ENCODE measurements at regions not wholly inside any gene's neighbourhood (a gene's known extent, or its start where the extent isn't known, plus 50 kb on each side); places are given as distances from the start of the nearest gene placed in this dataset.

DNA sequence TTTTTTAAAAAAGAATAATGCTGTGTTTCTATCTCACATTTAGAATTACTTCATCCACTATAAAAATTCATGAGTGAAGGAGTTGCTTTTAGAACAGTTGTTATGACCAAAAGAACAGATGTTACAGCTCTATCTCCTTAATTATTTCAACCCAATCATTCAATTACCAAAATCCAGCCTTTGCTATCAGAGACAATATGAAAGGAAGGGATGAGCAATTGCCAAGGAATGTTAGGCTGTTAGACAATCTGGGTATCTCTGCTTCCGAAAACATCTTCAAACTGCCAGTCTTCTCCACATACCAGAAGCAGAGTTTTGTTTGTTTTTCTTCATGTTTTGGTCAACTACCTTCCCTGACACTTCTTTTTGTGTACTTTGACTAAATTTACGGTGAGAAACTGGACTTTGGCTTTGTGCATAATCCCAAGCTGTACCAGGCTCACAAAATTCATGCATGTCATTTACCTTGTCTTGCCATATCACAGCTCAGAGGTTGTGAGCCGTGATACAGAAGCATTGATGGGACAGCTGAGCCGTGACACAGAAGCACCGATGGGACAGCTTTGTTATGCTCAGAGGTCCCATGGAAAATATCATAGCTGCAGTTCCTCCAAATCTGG lies 405.5 kb downstream of the KIF4B start:
- no peak for DNase-seq (ENCODE audit: low spot score)

DNA sequence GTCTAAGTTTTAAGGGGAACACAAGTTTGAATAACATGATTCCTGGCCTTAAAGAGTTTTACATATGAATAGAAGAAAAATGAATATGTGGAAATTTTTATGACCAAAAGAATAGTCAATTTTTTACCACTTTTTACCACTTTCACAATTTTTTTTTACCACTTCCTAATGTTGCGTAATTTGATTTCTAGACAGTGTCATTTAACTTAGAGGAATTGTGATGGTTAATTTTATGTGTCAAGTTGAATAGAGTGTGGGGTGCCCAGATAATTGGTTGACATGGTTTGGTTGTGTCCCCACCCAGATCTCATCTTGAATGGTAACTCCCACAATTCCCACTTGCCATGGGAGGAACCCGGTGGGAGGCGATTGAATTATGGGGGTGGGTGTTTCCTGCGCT lies 416.6 kb downstream of the KIF4B start:
- DNase-seq (ENCODE audit: low spot score) = no peak

DNA sequence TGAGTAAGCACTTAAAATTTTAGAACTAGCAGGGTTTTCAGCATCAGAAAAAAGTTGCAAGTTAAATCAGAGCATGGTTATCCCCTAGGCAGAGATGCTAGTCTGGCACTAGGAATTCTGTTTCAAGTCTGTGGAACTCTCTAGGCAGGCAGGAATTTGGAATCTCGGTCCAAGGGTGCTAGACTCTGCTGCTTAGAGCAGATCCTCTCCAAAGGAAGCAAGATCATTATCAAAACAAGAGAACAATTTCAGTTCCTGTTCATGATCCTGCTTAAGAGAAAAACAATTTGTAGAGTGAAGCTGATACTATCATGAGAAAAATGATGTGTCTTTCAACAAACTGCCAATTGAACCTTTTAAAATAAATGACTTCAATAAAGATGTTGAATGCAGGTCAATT lies 420.7 kb downstream of the KIF4B start:
- DNase-seq (ENCODE audit: low spot score) = no peak

DNA sequence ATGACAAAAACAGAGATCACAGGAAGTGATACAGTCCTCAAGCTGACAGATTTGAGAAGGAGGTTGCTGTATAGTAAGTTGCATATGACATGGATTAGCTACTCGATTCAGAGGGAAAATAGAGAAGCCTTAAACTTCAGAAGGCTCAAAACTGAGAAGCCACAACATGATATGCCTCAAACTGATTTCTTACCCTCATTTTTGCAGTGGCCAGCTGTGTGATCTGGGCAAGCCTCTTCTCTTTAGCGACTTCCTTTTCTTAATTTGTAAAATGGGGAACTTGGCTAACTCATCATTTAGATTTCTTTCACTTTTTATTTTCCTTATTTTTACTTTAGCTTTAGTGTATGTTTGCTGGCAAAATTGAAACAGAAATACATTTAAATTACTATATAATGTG lies 421.1 kb downstream of the KIF4B start:
- DNase-seq (ENCODE audit: low spot score) = no peak

DNA sequence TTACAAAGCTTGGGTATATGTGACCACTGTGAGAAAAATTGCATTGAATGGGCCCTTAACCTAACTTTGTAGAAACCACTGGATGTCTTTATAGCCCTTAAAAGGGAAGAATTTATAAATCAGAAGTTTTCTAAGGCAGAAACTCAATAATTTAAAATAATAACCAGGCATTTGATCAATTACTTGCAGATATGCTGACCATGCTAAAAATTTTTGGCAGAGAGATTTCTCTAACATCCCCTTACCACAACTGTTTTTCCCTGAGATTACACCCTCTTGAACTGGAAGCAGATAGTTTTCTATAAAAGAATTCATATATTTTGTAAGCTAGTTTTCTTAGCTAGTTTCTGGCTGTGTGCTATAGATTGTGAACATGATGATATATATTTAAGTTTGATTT lies 428.3 kb downstream of the KIF4B start:
- DNase-seq (ENCODE audit: low spot score) = no peak

DNA sequence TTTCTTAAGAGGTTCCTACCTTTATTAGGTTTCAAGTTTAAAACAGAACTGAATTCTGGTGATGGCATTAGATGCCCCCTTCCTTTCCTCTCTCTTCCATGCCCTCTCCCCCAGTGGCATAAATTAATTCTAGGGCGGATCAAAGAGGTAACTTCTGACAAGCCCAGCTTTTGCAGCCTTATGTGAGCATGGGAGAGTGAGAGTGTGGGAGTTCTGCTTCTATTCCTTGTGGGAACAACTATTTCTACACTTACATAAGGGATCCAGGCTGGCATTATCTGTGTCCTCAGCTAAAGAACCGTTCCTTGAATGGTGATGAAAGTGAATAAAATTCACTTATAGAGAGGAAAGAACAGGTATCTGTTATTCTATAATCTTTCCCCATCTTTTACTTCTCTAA lies 437.6 kb downstream of the KIF4B start:
- DNase-seq (ENCODE audit: low spot score) = no peak

DNA sequence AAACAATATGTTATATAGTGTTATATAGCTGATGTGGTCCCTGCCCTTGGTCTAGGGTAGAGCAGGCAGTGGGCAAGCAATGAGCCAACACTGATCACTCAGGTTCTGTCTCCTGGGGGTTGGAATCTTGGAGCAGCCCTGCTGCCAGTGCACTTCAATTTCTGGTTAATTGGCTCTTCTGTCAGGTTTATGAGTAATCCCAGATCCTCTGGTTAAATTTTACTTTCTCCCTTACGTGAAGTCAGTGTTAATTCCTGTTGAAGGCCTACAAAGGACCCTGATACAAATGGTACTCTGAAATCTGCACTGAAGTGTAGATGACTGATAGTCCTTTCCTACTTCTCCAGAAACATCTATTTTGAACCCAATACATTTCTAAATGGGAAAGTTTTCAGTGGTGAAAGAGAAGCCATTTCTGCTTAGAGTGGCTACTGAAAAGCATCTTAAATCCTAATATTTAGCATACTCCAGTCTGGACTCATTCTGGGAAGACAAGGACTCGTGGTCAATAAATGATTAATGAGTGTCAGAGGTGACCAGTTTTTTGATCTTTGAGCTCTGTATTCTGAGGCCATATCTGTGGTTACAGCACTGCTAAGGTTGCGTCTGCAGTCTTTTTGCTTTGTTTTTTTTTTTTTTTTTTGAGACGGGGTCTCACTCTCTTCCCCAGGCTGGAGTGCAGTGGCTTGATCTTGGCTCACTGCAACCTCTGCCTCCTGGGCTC lies 442.4 kb downstream of the KIF4B start:
- no peak for DNase-seq (ENCODE audit: low spot score)

DNA sequence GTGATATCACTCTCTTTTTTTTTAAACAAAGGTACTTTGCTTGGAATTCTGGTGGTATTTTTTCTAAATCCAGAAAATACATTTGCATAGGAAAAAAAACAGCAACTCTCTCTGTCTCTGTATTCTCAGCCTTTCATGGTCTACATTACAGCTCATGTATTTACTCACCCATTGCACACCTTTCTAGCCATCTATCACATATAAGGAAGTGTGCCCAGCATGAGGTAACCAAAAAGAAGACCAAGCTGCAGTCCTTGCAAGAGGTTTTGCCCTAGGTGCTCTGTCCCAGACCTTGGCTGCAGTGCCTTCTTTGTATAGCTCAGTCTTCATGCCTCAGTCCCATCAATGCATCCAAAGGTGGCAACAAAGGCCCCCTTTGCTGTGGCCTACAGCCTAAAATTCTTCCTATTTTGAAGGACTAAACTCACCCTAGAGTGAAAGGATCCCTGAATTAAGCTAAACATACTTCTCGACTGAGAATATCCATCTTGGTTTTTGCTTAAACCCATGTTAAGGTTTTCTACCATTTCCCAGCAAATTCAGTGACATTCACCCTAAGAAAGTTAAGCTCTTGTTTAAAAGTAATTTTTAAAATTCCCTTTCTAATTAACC lies 446.4 kb downstream of the KIF4B start:
- DNase-seq (ENCODE audit: low spot score) = no peak

DNA sequence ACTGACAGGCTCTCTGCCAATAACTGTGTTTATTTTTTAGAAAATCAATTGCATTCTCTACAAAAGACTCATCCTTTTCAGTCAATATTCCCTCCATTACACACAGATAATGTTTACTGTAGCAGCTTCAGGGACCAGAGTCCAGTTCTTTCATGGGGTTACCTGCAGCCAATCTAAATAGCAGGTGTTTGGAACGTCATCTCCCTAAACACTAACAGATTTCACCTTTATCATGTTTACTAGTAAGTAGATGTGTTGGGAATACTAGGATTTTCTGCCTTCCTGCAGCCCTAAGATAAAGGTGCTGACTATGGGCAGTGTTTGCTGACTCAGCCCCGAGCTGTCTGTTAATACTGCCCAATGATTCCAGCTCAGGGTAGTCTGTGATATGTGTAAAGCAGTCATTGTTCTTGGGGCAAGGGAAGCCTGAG lies 447.0 kb downstream of the KIF4B start:
- DNase-seq (ENCODE audit: low spot score) = no peak

DNA sequence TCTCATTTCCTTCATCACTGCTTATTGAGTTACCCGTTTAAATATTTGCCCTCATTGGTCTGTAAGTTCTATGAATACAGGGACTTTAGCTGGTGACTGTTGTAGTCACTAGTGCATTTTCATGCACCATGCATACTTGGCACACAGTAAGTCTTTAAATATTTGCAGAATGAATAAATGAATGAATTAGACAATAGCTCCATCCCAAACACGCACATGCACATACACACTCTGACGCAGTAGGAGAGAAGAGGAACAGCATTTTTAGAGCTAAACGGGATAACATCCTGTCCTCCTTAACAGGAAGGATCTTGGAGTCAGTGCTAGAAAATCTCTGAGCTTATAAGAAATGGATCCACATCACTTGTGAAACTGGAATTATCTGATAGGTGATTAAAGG lies 447.7 kb downstream of the KIF4B start:
- no peak for DNase-seq (ENCODE audit: low spot score)

DNA sequence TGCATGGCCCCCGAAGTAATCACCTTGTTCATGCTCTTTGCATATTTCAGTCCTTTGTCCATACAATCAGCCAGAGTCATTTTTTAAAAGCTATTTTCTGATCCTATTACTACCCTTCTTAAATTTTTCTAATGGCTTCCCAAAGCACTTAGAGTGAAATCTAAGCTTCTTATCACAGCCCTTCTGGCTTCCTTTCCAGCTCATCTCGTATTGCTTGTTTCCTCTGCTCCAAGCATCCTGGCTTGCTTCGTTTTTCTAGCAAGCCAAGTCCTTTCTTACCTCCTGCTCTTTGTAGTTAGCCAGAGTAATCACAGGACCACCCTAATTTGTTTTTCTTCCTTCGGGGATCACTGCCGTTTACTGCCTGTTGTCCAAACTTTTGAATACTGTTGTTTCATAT lies 453.3 kb downstream of the KIF4B start:
- no peak for DNase-seq (ENCODE audit: low spot score)

DNA sequence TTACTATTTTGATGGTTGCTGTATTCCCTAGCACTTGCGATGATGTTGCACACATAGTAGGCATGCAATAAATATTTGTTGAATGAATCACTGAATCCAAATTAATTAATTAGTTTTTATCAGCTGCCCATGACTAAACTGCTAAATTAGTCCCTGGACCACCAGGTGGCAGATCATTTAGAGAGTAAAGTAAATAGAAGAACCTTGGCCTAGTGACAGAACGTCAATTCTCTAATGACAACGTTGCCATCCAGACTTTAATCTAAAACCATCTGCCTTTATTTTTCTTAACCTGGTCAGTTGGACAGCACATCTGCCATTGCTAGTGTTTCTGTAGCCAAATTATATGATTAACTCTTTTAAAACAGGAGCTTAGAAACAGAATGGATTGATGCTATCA lies 457.5 kb downstream of the KIF4B start:
- DNase-seq (ENCODE audit: low spot score) = no peak

DNA sequence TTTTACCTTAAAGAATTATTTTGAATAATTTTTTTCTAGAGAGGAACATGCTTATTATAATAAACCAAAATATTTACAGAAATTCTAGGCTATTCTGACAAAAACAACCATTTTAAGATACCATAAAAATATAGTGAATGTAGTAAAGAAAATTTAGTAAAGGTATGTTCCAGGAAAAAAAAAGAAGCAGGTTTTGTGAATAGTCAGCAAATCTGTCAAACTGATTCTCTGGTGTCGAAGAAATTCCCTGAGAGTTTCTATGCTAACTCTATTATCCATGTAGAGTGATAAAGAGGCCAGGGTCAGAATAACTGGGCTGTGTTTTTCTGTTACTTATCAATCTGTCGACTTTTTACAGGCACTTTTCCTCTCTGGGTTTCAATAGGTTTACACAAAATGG lies 459.2 kb downstream of the KIF4B start:
- DNase-seq (ENCODE audit: low spot score) = no peak

DNA sequence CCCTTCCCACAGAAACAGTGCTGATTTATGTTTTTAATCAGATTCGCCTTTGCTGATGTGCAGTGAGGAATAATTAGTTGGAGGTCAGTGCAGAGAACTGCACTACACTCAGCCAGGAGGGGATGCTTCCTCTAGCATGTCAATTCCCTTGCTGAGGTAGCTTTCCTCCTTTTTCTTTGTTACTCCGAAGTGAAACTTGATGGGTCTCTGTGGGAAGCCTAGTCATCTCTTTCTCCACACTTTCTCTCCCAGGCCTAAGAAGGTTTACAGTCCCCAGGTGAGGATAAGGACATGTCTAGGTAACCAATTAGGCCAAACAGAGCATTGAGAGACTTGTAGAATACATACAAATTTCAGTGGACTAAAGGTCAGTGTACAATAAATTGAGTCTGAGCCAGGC lies 461.8 kb downstream of the KIF4B start:
- DNase-seq (ENCODE audit: low spot score) = no peak

DNA sequence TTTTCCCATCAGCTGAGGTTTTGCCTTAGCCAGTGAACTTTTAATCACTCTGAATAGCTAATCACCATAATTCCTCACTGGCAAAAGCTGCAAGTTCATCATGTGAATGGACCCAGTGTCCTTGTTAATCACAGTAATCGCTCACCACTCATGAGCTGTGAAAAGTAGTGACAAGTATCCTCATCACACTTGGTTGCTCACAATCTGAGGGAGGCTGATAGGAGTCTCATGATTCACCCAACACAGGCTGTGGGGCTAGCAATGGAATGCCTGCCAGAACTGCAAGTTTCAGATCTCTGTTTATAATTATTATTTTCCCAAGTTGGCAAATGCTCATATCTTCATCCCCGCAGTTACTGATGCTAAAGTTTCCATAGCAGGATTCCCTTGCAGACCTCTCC lies 467.2 kb downstream of the KIF4B start:
- no peak for DNase-seq (ENCODE audit: low spot score)

DNA sequence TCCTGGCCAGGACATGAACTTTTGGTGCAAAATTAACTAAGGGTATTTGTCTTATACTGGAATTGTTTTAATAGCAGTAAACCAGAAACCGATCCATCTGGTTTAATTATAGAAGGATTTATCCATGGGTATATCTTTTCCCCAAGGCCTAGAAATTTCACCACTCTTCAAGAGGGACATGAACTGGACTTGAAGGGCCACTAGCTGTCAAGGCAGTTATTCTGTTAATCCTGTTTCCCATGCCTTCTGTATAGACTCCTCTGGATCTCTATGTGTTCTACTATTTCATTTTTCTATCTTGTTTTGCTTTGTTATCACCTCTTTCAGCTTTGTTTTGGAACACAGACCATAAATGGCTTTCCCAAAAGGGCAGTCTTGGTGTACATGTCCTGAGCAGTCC lies 467.6 kb downstream of the KIF4B start:
- no peak for DNase-seq (ENCODE audit: low spot score)

DNA sequence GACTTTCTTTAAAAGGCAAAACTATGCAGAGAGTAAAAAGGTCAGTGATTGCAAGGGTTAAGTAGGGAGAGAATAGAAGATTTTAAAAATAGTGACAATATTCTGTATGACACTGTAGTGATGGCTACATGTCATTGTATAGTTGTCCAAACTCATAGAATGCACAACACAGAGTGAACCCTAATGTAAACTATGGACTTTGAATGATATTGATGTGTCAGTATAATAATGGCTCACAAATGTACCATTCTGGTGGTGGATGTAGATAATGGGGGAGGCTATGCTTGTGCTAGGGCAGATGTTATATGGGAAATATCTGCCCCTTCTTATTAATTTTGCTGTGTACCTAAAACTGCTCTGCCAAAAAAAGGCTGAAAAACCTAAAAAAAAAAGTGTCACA lies 468.9 kb downstream of the KIF4B start:
- no peak for DNase-seq (ENCODE audit: low spot score)

DNA sequence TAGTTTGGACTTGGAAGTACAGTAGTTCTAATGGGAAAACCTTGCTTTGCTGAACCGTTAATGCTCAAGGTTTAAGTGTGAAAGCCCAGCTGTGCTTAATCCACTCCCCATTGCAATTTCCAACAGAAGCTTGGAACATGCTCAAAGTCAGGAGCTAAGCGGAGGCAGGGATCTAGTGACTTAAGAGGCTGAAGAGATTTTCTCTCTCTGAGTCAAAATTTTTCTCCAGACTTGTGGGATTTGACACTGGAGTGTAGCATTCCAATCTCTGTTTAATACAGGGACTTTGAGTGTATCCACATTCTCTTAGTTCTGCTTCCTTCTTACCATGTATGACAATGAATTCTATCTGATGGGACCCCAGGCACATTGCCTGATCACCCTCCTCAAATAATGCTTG lies 471.8 kb downstream of the KIF4B start:
- peak; percentile 10 for DNase-seq (ENCODE audit: low spot score)

DNA sequence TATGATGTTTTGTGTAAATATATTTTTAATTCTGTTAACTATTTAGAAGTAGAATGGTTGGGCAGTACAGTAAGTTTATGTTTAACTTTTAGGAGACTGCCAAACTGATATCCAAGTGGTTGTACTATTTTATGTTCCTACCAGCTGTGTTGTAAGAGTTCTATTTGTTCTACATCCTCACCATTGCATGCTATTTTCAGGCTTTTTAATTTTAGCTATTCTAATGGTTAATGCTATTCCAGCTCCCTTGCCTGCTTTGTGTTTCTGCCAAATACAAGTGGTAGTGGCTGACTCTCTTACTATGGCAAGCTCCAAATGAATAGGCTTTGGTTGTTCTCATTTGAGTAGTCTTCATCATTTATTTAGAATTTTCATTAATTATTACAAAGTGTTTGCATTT lies 476.4 kb downstream of the KIF4B start:
- no peak for DNase-seq (ENCODE audit: low spot score)

DNA sequence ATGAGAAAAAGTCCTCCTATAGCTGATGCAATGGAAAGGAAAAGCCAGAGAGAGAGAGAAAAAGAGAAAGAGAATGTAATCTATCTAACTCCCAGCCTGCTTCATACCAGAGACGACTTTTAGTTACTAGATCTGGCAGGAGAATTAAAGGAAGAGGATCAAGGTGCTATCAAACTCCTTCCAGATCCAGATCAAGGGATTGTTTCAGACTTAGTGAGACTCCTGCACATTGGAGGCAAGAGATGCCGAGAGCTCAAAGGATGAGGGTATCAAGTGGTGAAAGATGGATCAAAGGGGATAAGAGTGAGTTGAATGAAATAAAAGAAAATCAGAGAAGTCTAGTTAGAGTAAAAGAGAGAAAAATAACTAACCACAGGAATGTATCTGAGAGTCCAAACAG lies 478.6 kb downstream of the KIF4B start:
- no peak for DNase-seq (ENCODE audit: low spot score)

DNA sequence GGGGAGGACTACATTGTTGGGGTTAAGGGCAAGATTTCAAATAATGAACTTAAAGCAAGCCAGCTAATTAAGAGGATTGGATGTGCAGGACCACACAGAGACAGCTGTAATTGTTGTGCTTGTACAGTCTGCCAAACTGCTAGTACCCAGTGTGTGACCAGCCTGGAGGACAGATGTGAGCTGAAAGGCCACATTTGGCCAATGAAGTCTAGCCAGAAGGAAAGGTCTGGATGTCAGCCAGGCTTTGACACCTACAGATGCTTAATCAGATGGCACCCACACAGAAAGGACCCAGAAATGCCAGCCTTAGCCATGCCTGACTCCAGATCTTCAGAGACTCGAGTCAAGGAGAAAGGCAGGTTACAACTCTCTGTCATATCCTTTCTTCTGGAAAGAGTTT lies 491.1 kb downstream of the KIF4B start:
- no peak for DNase-seq (ENCODE audit: low spot score)

DNA sequence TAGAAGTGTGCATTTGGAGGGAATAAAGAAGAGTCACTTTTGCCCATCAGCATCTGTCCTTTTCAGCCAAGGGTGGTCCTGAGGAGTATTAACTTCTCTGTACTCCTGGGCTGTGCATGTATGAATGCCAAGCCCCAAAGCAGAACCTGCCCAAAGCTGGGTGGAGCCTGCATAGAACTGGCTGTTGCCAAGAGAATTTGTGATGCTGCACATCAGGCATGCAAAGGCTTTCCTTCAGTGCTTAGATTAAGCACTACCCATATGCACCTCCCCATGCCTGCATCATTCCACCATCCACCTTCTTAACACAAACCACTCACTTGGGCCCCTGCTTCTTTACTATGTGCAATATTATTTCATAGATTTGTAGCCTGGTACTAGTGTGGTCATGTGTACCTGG lies 493.8 kb downstream of the KIF4B start:
- DNase-seq (ENCODE audit: low spot score) = no peak

DNA sequence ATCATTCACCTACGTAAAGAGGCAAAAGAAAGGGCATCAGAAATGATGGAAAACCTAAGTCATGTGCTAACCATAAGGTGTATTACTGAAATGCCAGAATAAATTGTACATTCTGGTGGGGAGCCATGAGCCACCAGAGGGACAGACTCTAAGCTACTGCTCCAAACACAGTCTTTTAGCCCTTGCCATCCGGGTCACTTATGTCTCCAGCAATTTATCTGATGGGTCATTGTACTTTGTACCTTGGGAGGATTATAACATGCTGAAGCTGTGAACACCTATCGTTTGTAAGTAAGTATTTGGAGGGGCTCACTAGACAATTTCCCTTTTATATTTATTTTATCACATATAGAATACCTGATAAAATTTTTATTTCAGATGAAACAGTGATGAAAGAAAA lies 495.1 kb downstream of the KIF4B start:
- DNase-seq (ENCODE audit: low spot score) = no peak

DNA sequence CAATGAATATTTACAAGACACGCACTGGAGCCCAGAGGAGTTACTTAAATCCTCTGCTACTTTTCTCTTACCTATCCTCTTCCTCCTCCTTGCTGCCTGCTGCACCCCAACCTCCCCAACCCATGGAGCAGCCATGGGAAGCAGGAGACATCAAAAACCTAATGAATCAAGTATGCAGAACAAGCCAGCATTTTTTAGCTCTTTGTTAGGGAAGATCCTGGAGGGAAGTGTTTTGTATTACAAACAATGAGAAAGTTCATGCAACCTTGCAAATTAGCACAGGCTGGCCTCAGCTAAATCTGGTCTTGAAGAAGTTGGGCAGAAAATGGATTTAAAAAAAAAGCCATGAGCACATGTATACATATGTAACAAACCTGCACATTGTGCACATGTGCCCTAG lies 498.8 kb downstream of the KIF4B start:
- no peak for DNase-seq (ENCODE audit: low spot score)
